ENCODE measurements at regions not wholly inside any gene's neighbourhood (a gene's known extent, or its start where the extent isn't known, plus 50 kb on each side); places are given as distances from the start of the nearest gene placed in this dataset.

- Histone ChIP-seq H3K27ac (replicated peaks) (no peak overlapping the region), H3K27me3 (ENCODE audit: insufficient read depth, poor library complexity, severe bottlenecking) (no peaks in the 10 kb centered on the region), H3K4me3 (replicated peaks; ENCODE audit: insufficient read depth, low read length) (no peak overlapping the region)
- TF ChIP-seq REST (IDR thresholded peaks at IDR 0.05; ENCODE audit: insufficient replicate concordance, low read depth), result no peak
- no peak for TF ChIP-seq GABPA (IDR thresholded peaks at IDR 0.05; ENCODE audit: low read depth)
- no peak for TF ChIP-seq SPI1 (IDR thresholded peaks at IDR 0.05; ENCODE audit: borderline replicate concordance, low read depth)
- no peak for TF ChIP-seq POLR2AphosphoS5 (IDR thresholded peaks at IDR 0.05; ENCODE audit: low read depth)
- TF ChIP-seq CTCF (IDR thresholded peaks at IDR 0.05; ENCODE audit: insufficient read depth, low read length), result no peak
- no peak for DNase-seq (ENCODE audit: low read depth in 1 of 2, low spot score in 1 of 2)
Observed at GRCh38 chr2:49514201-49514600, 359.9 kb upstream of the FSHR start.

- no peak overlapping the region for H3K27ac ChIP-seq (replicated peaks)
- H3K4me3 ChIP-seq (replicated peaks; ENCODE audit: insufficient read depth, low read length), result no peak overlapping the region
- no peaks in the 10 kb centered on the region for H3K27me3 ChIP-seq (ENCODE audit: insufficient read depth, poor library complexity, severe bottlenecking)
- TF ChIP-seq GABPA (IDR thresholded peaks at IDR 0.05; ENCODE audit: low read depth) (no peak), CTCF (IDR thresholded peaks at IDR 0.05; ENCODE audit: insufficient read depth, low read length) (peak; percentile 74), SPI1 (IDR thresholded peaks at IDR 0.05; ENCODE audit: borderline replicate concordance, low read depth) (no peak), POLR2AphosphoS5 (IDR thresholded peaks at IDR 0.05; ENCODE audit: low read depth) (no peak)
- peak in 1 of 2 experiments; percentile 27 for DNase-seq (ENCODE audit: low read depth in 1 of 2, low spot score in 1 of 2)
Observed at GRCh38 chr2:49490710-49491109, 336.4 kb upstream of the FSHR start.

GRCh38 chr2:49487139-49487538, 332.8 kb upstream of the FSHR start:
- Histone ChIP-seq H3K27ac (replicated peaks) (no peak overlapping the region), H3K4me3 (replicated peaks; ENCODE audit: insufficient read depth, low read length) (no peak overlapping the region), H3K27me3 (ENCODE audit: insufficient read depth, poor library complexity, severe bottlenecking) (no peaks in the 10 kb centered on the region)
- no peak for DNase-seq (ENCODE audit: low read depth in 1 of 2, low spot score in 1 of 2)
- TF ChIP-seq REST (IDR thresholded peaks at IDR 0.05; ENCODE audit: insufficient replicate concordance, low read depth) (no peak), GABPA (IDR thresholded peaks at IDR 0.05; ENCODE audit: low read depth) (no peak), CTCF (IDR thresholded peaks at IDR 0.05; ENCODE audit: insufficient read depth, low read length) (no peak), SPI1 (IDR thresholded peaks at IDR 0.05; ENCODE audit: borderline replicate concordance, low read depth) (no peak), POLR2AphosphoS5 (IDR thresholded peaks at IDR 0.05; ENCODE audit: low read depth) (no peak)

- no peak overlapping the region for H3K27ac ChIP-seq (replicated peaks)
- H3K4me3 ChIP-seq (replicated peaks; ENCODE audit: insufficient read depth, low read length), result no peak overlapping the region
- TF ChIP-seq GABPA (IDR thresholded peaks at IDR 0.05; ENCODE audit: low read depth) (no peak), SPI1 (IDR thresholded peaks at IDR 0.05; ENCODE audit: borderline replicate concordance, low read depth) (no peak)
- no peaks in the 10 kb centered on the region for H3K27me3 ChIP-seq (ENCODE audit: insufficient read depth, poor library complexity, severe bottlenecking)
- DNase-seq (ENCODE audit: low read depth in 1 of 2, low spot score in 1 of 2), result no peak
Observed at GRCh38 chr2:49480520-49480919, 326.2 kb upstream of the FSHR start.
